GM12875 (cell line): ENCODE measurements at regions not wholly inside any gene's neighbourhood (a gene's known extent, or its start where the extent isn't known, plus 50 kb on each side); places are given as distances from the start of the nearest gene placed in this dataset.
"Not testable (repeated sequence)": the region's sequence is repeated elsewhere in the genome, so short reads cannot be mapped to it uniquely, and the experiment has no call there.

Experiments used
- H3K4me3 ChIP-seq: one replicate; pipeline ENCODE4 v1.5.1; 2011; ENCODE audit warnings: low read depth, low read length, control low read depth
- CTCF ChIP-seq: IDR thresholded peaks from 2 replicates; pipeline ENCODE4 v1.5.1; 2011; ENCODE audit warnings: low read depth, mild to moderate bottlenecking, control low read depth, inconsistent platforms, low read length, moderate library complexity, borderline replicate concordance; ENCODE audit not compliant: insufficient read depth

- no peak overlapping the region for H3K4me3 ChIP-seq
- no peak for TF ChIP-seq CTCF
These were observed 320.1 kb upstream of the PPARGC1A start for GRCh38 chr4:24209906-24210305.

DNA sequence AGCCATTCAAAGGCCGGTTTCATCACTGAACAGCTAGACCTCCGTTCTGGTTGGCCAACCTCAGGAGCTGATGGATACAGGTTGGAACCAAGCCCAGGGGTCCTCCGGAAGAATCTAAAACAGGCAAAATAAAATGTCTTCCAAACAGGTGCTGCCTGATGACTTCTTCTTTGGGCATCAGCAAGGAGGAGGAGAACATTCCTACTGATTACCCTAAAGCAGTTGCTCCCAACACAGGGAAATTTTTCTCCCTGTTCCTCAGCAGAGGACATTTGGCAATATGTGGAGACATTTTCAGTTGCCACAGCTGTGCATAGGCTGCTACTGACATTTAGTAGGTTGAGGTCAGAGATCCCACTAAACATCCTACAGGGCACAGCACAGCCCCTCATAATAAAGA, 319.3 kb upstream of the PPARGC1A start:
- H3K4me3 ChIP-seq, result no peak overlapping the region
- TF ChIP-seq CTCF, result no peak

GRCh38 chr4:24208691-24209090, 318.8 kb upstream of the PPARGC1A start:
- H3K4me3 ChIP-seq, result no peak overlapping the region
- TF ChIP-seq CTCF, result no peak

DNA sequence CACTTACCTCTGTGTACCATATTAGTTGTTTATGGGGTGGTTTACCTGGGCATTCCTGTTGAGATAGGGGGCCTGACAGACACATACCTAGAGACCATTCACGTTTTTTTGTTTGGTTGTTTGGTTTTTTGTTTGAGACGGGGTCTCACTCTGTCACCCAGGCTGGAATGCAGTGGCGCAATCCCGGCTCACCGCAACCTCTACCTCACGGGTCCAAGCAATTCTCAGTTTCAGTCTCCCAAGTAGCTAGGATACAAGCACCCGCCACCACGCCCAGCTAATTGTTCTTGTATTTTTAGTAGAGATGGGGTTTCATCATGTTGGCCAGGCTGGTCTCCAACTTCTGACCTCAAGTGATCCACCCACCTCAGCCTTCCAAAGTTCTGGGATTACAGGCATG, 314.9 kb upstream of the PPARGC1A start:
- H3K4me3 ChIP-seq, result not testable (repeated sequence)

DNA sequence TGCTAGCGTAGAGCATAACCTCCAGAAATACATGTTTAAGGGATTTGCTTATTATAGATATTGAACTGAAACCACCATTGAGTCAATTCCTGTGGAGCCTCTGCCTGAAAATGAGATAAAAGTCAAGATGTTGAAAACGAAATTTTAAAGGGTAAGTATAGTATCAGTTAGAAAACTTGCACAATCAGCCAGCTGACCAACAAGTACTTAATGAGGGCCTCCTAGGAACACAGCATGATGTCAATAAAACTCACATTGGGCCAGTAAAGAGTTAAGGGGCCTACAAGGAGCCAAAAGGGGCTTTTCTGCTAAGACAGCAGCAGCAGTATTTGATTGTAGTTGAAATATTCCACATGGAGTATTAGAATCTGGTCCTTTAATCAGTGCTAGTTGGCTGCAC, 314.1 kb upstream of the PPARGC1A start:
- no peak overlapping the region for H3K4me3 ChIP-seq
- no peak for TF ChIP-seq CTCF

DNA sequence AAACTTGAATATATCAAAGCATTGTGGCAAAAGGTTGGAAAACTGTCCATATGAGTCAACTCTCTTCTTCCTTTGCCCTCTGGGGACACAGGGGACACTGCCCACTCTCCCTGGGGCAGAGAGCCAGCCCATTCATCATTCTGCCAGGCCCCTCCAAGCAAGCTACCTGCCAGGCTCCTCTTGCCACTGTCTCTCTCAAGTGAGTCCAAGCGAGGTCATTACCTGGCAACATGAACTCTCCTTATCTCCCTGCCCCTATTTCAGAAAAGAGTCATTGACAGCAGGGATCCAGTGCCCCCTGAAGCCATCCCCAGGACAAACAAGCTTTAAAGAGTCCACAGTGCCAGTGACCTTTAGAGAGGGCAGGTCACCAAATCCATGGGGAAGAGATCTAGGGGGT, 312.7 kb upstream of the PPARGC1A start:
- H3K4me3 ChIP-seq, result no peak overlapping the region
- TF ChIP-seq CTCF, result no peak

DNA sequence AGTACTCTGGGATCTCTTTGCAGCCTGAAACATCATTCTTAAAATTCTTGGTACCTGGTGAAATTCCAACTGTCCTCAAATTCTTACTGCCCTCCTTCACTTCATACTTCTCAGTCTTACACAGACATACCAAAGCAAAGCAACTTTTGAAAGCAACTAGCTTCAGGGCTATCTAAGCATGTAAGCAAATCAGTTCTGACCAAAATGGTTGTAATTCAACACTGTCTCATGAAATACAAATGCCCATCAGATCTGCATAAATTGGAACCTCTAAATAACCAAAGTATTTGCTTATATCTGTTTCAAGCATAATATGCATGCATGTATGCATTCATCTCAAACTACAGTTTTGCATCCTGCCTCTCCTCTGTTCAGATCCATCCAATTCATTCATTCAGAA, 308.1 kb upstream of the PPARGC1A start:
- TF ChIP-seq CTCF, result no peak

GRCh38 chr4:24196785-24197184, 306.9 kb upstream of the PPARGC1A start:
- TF ChIP-seq CTCF, result no peak
- H3K4me3 ChIP-seq, result no peak overlapping the region

More for the DNA sequence above, 308.1 kb upstream of the PPARGC1A start:
- no peak overlapping the region for H3K4me3 ChIP-seq
